ENCODE measurements at regions not wholly inside any gene's neighbourhood (a gene's known extent, or its start where the extent isn't known, plus 50 kb on each side); places are given as distances from the start of the nearest gene placed in this dataset.

GRCh38 chr5:116377276-116378006 is 197.2 kb downstream of the SEMA6A start:
- TF ChIP-seq RAD21 (CRISPR knock-in tag; IDR thresholded peaks at IDR 0.05) (no peak), HMG20B (CRISPR knock-in tag; conservative IDR thresholded peaks at IDR 0.05) (no peak), HOXA5 (CRISPR knock-in tag; IDR thresholded peaks at IDR 0.05) (no peak)
